SK-N-SH (cell line): ENCODE measurements at regions not wholly inside any gene's neighbourhood (a gene's known extent, or its start where the extent isn't known, plus 50 kb on each side); places are given as distances from the start of the nearest gene placed in this dataset.

Experiments
- CTCF ChIP-seq: fragments of 200-600 bp; sonication (generic); IDR thresholded peaks from 2 replicates; pipeline ENCODE4 v1.6.1; 2017; ENCODE audit warnings: antibody characterized with exemption, mild to moderate bottlenecking, moderate library complexity
- POLR2AphosphoS5 ChIP-seq: IDR thresholded peaks from 2 replicates; pipeline ENCODE4 v1.6.1; 2012; ENCODE audit warnings: low read depth, low read length
- RAD21 ChIP-seq: IDR thresholded peaks from 2 replicates; pipeline ENCODE4 v1.6.1; 2012; ENCODE audit warnings: mild to moderate bottlenecking, low read length
- SMC3 ChIP-seq: IDR thresholded peaks from 2 replicates; pipeline ENCODE4 v1.6.1; 2012; ENCODE audit warnings: low read depth, low read length, improper control_type of control experiment
- TAF1 ChIP-seq: IDR thresholded peaks from 2 replicates; pipeline ENCODE4 v1.6.1; 2012; ENCODE audit warnings: low read depth, mild to moderate bottlenecking, low read length, moderate library complexity, borderline replicate concordance

DNA sequence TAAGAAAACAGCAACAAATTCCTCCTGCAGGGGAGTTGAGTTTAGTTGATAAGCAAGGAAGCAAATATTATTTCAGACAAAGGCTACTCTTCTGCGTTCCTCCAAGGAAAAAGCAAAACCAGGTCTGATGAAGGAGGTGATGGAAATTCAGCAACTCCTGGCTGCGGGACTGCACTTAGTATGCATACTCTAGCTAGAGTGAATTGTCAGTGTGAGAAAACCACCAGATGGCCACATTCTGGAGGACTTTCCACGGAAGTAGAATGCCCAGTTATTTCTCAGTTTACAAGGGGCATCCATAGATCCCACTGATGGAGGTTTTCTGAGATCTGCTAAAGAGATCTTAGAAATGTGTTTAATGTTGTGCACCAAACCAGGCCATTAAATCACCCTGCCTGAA is 338.6 kb upstream of the PUDP start:
- TF ChIP-seq POLR2AphosphoS5: no peak
- no peak for TF ChIP-seq CTCF
- no peak for TF ChIP-seq TAF1
- no peak for TF ChIP-seq RAD21
- no peak for TF ChIP-seq SMC3
